Stromal cell of bone marrow (primary cell): ENCODE measurements at regions not wholly inside any gene's neighbourhood (a gene's known extent, or its start where the extent isn't known, plus 50 kb on each side); places are given as distances from the start of the nearest gene placed in this dataset.

Experiments used
- DNase-seq: peaks from one replicate; pipeline ENCODE4 v3.0.0-alpha.2; 2012; ENCODE audit warnings: low read depth

GRCh38 chr9:129358621-129359154, 180.6 kb upstream of the IER5L start:
- no peak for DNase-seq

GRCh38 chr9:129357773-129358245, 179.7 kb upstream of the IER5L start:
- no peak for DNase-seq

- DNase-seq: no peak
Observed at GRCh38 chr9:129356871-129357772, 179.1 kb upstream of the IER5L start.

- no peak for DNase-seq
Observed at GRCh38 chr9:129355631-129356030, 177.6 kb upstream of the IER5L start.

- DNase-seq: no peak
Observed at GRCh38 chr9:129354498-129354897, 176.4 kb upstream of the IER5L start.

- no peak for DNase-seq
Observed at GRCh38 chr9:129353697-129354336, 175.8 kb upstream of the IER5L start.

- DNase-seq: no peak
Observed at GRCh38 chr9:129352146-129352865, 174.2 kb upstream of the IER5L start.

GRCh38 chr9:129351642-129352145, 173.6 kb upstream of the IER5L start:
- no peak for DNase-seq

- DNase-seq: no peak
Observed at GRCh38 chr9:129351058-129351641, 173.1 kb upstream of the IER5L start.

GRCh38 chr9:129350143-129350935, 172.3 kb upstream of the IER5L start:
- DNase-seq: no peak

- no peak for DNase-seq
Observed at GRCh38 chr9:129349665-129349947, 171.5 kb upstream of the IER5L start.

- DNase-seq: no peak
Observed at GRCh38 chr9:129348890-129349664, 171.0 kb upstream of the IER5L start.

- no peak for DNase-seq
Observed at GRCh38 chr9:129347316-129348120, 169.5 kb upstream of the IER5L start.

- no peak for DNase-seq
Observed at GRCh38 chr9:129346046-129346445, 168.0 kb upstream of the IER5L start.

- no peak for DNase-seq
Observed at GRCh38 chr9:129344641-129345495, 166.8 kb upstream of the IER5L start.

GRCh38 chr9:129343424-129344375, 165.6 kb upstream of the IER5L start:
- DNase-seq: no peak
